ENCODE measurements at regions not wholly inside any gene's neighbourhood (a gene's known extent, or its start where the extent isn't known, plus 50 kb on each side); places are given as distances from the start of the nearest gene placed in this dataset.
"Not testable (repeated sequence)": the region's sequence is repeated elsewhere in the genome, so short reads cannot be mapped to it uniquely, and the experiment has no call there.

- Histone ChIP-seq H3K9me3 (no peaks in the 10 kb centered on the region), H3K4me3 (no peak overlapping the region), H3K4me1 (no peaks in the 10 kb centered on the region), H3K27ac (no peak overlapping the region), H3K27me3 (peaks cover 28% of the 10 kb centered on the region), H3K36me3 (no peaks in the 10 kb centered on the region)
- ATAC-seq, result no peak
- TF ChIP-seq CTCF (IDR thresholded peaks at IDR 0.05), result no peak
- no peak for DNase-seq
- intact Hi-C loops (cut with DNase I), result no loop called here
Measured at GRCh38 chr12:111247083-111247783, 121.7 kb downstream of the PHETA1 start.

DNA sequence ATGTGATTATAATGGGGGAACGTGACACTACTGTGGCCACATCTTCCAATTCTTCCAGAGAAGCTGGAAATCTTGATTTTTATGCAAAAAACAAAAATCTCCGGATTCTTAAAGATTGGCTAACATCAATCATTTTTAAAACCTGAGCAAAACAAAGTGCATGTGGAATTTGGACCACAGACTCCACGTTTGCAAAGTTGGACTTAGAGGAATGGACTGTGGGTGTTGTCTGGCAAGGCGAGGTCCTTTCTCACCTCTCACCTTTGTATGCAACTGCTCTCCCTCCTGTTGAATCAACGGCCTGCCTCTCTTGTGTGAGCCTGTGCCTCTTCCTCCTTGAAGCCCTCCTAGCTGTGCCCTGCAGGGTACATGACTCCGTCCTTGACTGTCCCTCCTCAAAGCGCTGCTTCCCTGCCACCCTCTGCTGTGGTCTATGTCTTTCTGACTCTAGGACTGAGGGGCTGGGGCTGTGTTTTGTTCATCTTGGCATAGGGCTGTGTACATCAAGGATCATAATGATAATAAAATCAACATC lies 122.4 kb downstream of the PHETA1 start:
- H3K27me3 ChIP-seq, result peaks cover 28% of the 10 kb centered on the region
- ATAC-seq (no peak), DNase-seq (no peak)
- no peak for TF ChIP-seq CTCF (IDR thresholded peaks at IDR 0.05)
- H3K4me3 ChIP-seq, result no peak overlapping the region
- H3K9me3 ChIP-seq, result no peaks in the 10 kb centered on the region
- no peaks in the 10 kb centered on the region for H3K36me3 ChIP-seq
- H3K27ac ChIP-seq, result no peak overlapping the region
- H3K4me1 ChIP-seq, result no peaks in the 10 kb centered on the region
- intact Hi-C loops (cut with DNase I), result no loop called here

DNA sequence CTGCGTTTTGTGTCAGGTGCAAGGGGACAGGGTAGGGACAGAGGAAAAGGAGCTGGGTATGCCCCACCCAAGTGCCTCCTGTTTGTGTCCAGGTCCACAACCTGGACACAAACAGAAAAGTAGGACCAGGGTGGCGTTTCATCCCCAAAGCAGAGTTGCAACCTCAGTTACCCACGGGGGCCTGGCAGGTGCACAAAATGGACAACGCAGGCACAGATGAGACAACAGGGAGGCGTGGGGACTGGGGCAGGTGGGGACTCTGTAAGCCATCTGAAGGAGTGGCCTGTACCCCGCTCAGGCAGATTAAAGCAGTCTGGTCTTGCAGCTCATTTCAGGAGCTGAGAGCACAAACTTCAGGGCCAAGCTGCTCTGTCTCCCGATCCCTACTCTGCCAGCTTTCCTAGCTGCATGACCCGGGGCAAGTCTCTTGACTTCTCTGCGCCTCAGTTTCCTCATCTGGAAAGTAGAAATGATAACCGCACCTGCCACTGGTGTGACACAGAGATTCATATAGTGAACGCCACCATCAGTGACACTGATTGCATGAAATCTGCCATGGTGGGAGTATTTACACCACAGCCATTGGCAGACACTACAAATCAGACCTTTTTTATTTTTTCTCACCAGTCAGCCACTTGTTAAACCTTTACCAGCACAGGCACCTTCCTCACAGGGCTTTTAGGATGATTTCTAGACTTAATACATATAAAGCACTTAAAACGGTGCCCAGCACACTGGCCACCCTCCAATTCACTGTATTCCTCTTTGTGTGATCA lies 123.0 kb downstream of the PHETA1 start:
- intact Hi-C loops (cut with DNase I), result no loop called here
- no peak overlapping the region for H3K4me3 ChIP-seq
- H3K4me1 ChIP-seq, result no peaks in the 10 kb centered on the region
- no peak for TF ChIP-seq CTCF (IDR thresholded peaks at IDR 0.05)
- no peak for DNase-seq
- peaks cover 28% of the 10 kb centered on the region for H3K27me3 ChIP-seq
- no peak for ATAC-seq
- no peak overlapping the region for H3K27ac ChIP-seq
- H3K36me3 ChIP-seq, result no peaks in the 10 kb centered on the region
- H3K9me3 ChIP-seq, result no peaks in the 10 kb centered on the region

DNA sequence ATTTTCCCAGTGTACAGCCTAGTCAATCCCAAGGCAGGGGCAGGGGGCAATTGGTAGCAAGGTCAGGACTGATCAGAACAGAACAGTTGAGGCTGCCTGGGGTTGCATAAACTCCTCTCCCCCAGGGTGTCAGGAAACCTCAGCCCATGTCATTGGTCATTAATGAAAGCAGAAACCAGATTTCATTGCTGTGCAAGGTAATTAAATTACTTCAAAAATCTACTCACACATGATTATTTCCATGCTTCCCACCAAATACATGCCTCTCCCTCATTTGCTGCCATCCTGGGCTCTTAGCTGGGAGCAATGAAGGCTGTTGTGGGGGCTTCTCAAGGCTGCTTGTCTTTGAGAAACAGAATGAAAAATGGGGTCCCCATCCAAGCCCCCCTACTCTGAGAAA lies 124.2 kb downstream of the PHETA1 start:
- H3K9me3 ChIP-seq, result no peaks in the 10 kb centered on the region
- H3K4me1 ChIP-seq, result no peaks in the 10 kb centered on the region
- no peak overlapping the region for H3K27ac ChIP-seq
- TF ChIP-seq CTCF (IDR thresholded peaks at IDR 0.05), result no peak
- ATAC-seq, result no peak
- H3K4me3 ChIP-seq, result no peak overlapping the region
- no peaks in the 10 kb centered on the region for H3K36me3 ChIP-seq
- DNase-seq, result no peak
- intact Hi-C loops (cut with DNase I), result no loop called here
- H3K27me3 ChIP-seq, result peaks cover 23% of the 10 kb centered on the region

DNA sequence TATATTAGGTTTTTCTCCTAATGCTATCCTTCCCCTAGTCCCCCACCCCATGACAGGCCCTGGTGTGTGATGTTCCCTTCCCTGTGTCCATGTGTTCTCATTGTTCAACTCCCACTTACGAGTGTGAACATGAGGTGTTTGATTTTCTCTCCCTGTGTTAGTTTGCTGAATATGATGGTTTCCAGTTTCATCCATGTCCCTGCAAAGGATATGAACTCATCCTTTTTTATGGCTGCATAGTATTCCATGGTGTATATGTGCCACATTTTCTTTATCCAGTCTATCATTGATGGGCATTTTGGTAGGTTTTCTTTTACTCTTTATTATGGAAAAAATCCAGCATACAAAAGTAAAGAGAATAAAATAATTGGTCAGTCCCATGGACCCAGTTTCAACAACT lies 126.1 kb downstream of the PHETA1 start:
- H3K36me3 ChIP-seq; H3K27me3 ChIP-seq; H3K4me3 ChIP-seq; intact Hi-C loops (cut with DNase I); ATAC-seq; DNase-seq; H3K4me1 ChIP-seq; H3K9me3 ChIP-seq; H3K27ac ChIP-seq: not testable (repeated sequence)

GRCh38 chr12:111242184-111242583 lies 126.7 kb downstream of the PHETA1 start:
- TF ChIP-seq CTCF (IDR thresholded peaks at IDR 0.05), result no peak
- no peak for DNase-seq
- Histone ChIP-seq H3K27ac (no peak overlapping the region), H3K9me3 (no peaks in the 10 kb centered on the region), H3K4me3 (no peak overlapping the region), H3K27me3 (peaks cover 2% of the 10 kb centered on the region), H3K4me1 (no peaks in the 10 kb centered on the region), H3K36me3 (no peaks in the 10 kb centered on the region)
- intact Hi-C loops (cut with DNase I), result no loop called here
- ATAC-seq, result no peak

Data from upper lobe of right lung (tissue), 1 donor.